Panc1 (cell line): ENCODE measurements at regions not wholly inside any gene's neighbourhood (a gene's known extent, or its start where the extent isn't known, plus 50 kb on each side); places are given as distances from the start of the nearest gene placed in this dataset.

Experiments
- ATAC-seq: fragments of 200-7000 bp; cut with Tn5 transposase; 2 replicates; pipeline ENCODE4 v1.9.1; 2020; ENCODE audit warnings: mild to moderate bottlenecking, moderate library complexity
- BruUV-seq: library from RNA; stranded (reverse); fragments of 400-500 nt; replicated peaks from 2 replicates; lab custom pipeline; 2021; lab: Mats Ljungman, UMichigan
- CTCF ChIA-PET: fragments of 300-600 bp; sonication (Branson Sonifier 250); formaldehyde crosslinking; loops from one replicate; lab custom pipeline; 2022; ENCODE audit warnings: antibody characterized with exemption; lab: Charles Lee
- POLR2A ChIA-PET: fragments of 300-600 bp; sonication (Branson Sonifier 250); formaldehyde crosslinking; loops from one replicate; lab custom pipeline; 2022; ENCODE audit warnings: antibody characterized with exemption; lab: Charles Lee
- DNase-seq: peaks from one replicate; pipeline ENCODE4 v3.0.0-alpha.2; 2010; ENCODE audit warnings: low read depth, low spot score
- H3K27ac ChIP-seq: 2 replicates; pipeline ENCODE4 v1.5.1; 2011; ENCODE audit warnings: mild to moderate bottlenecking, low read length, inconsistent platforms
- H3K27me3 ChIP-seq: fragments of 200-500 bp; sonication (Bioruptor generic); 2 replicates; pipeline ENCODE4 v1.6.0; 2014; ENCODE audit warnings: low read length, inconsistent platforms; ENCODE audit not compliant: control insufficient read depth, insufficient read depth
- H3K36me3 ChIP-seq: fragments of 200-500 bp; sonication (Bioruptor generic); 2 replicates; pipeline ENCODE4 v1.5.1; 2014; ENCODE audit warnings: inconsistent platforms, mild to moderate bottlenecking, low read length, moderate library complexity; ENCODE audit not compliant: control insufficient read depth, insufficient read depth
- H3K4me1 ChIP-seq: 2 replicates; pipeline ENCODE4 v1.5.1; 2011; ENCODE audit warnings: inconsistent platforms, mild to moderate bottlenecking, low read length, moderate library complexity; ENCODE audit not compliant: control insufficient read depth, insufficient read depth
- H3K4me3 ChIP-seq, 2 experiments: 2 replicates each; pipeline ENCODE4 v1.5.1; 2011 to 2012; ENCODE audit warnings: low read depth in 2 of 2, low read length in 2 of 2, mild to moderate bottlenecking in 2 of 2, inconsistent platforms in 1 of 2, moderate library complexity in 1 of 2
- H3K9me3 ChIP-seq: fragments of 200-500 bp; sonication (Bioruptor generic); 2 replicates; pipeline ENCODE4 v1.5.1; 2014; ENCODE audit warnings: low read depth, mild to moderate bottlenecking, inconsistent platforms, low read length, moderate library complexity; ENCODE audit not compliant: control insufficient read depth, insufficient read depth
- CTCF ChIP-seq: fragments of 450-650 bp; IDR thresholded peaks from 2 replicates; pipeline ENCODE4 v1.5.1; 2017; ENCODE audit warnings: mild to moderate bottlenecking
- POLR2AphosphoS5 ChIP-seq: IDR thresholded peaks from 2 replicates; pipeline ENCODE4 v1.6.1; 2012; ENCODE audit warnings: mild to moderate bottlenecking, low read depth, low read length, moderate library complexity
- REST ChIP-seq, 2 experiments: IDR thresholded peaks; 2 replicates each; pipeline ENCODE4 v1.6.1; 2011 to 2012; ENCODE audit warnings: low read depth in 2 of 2, control low read depth in 1 of 2, low read length in 1 of 2, mild to moderate bottlenecking in 1 of 2, moderate library complexity in 1 of 2; ENCODE audit not compliant: insufficient read depth in 1 of 2
- SIN3A ChIP-seq: IDR thresholded peaks from 2 replicates; pipeline ENCODE4 v1.6.1; 2012; ENCODE audit warnings: low read depth, mild to moderate bottlenecking, low read length, moderate library complexity, borderline replicate concordance; ENCODE audit not compliant: insufficient read depth
- TCF7L2 ChIP-seq: IDR thresholded peaks from 2 replicates; pipeline ENCODE4 v1.6.1; 2011; ENCODE audit warnings: mild to moderate bottlenecking, low read depth, low read length, inconsistent platforms
- in situ Hi-C: cut with HindIII; loops from 2 replicates; pipeline ENCODE4 v1.10.0; 2016; ENCODE audit warnings: low sequenced_read_pairs, low pct_unique_long_range_greater_than_20kb
- intact Hi-C: fragments of 100-400 bp; cut with micrococcal nuclease; formaldehyde crosslinking; loops from one replicate; pipeline ENCODE4 v1.10.0; 2022; ENCODE audit not compliant: unreplicated experiment

GRCh38 chr7:49093218-49093617, 168.9 kb downstream of the CDC14C start:
- ChIA-PET POLR2A (no interaction called here), CTCF (no interaction called here)
- in situ Hi-C loops, result no loop called here
- no TSS peak for BruUV-seq
- H3K9me3 ChIP-seq, result no peaks in the 10 kb centered on the region
- TF ChIP-seq SIN3A, result no peak
- TF ChIP-seq POLR2AphosphoS5, result no peak
- TF ChIP-seq REST (IDR thresholded peaks at IDR 0.05; ENCODE audit: insufficient read depth in 1 of 2, low read depth in 2 of 2, low read length in 1 of 2), result no peak
- TF ChIP-seq TCF7L2, result no peak
- no peak for TF ChIP-seq CTCF
- ATAC-seq (no peak), DNase-seq (no peak)
- H3K4me3 ChIP-seq, result no peak overlapping the region
- no peaks in the 10 kb centered on the region for H3K4me1 ChIP-seq
- no peaks in the 10 kb centered on the region for H3K36me3 ChIP-seq
- intact Hi-C loops, result no loop called here
- H3K27me3 ChIP-seq, result no peaks in the 10 kb centered on the region
- H3K27ac ChIP-seq, result no peak overlapping the region

- TF ChIP-seq POLR2AphosphoS5 (no peak), TCF7L2 (no peak), CTCF (no peak), SIN3A (no peak), REST (IDR thresholded peaks at IDR 0.05; ENCODE audit: insufficient read depth in 1 of 2, low read depth in 2 of 2, low read length in 1 of 2) (no peak)
- Histone ChIP-seq H3K36me3 (no peaks in the 10 kb centered on the region), H3K27me3 (no peaks in the 10 kb centered on the region), H3K9me3 (no peaks in the 10 kb centered on the region), H3K4me3 (no peak overlapping the region), H3K27ac (no peak overlapping the region), H3K4me1 (no peaks in the 10 kb centered on the region)
- BruUV-seq, result no TSS peak
- in situ Hi-C loops (no loop called here), intact Hi-C loops (no loop called here)
- DNase-seq (no peak), ATAC-seq (no peak)
- CTCF ChIA-PET, result no interaction called here
- POLR2A ChIA-PET, result no interaction called here
Observed at GRCh38 chr7:49094866-49095265, 170.5 kb downstream of the CDC14C start.
